ENCODE measurements at regions not wholly inside any gene's neighbourhood (a gene's known extent, or its start where the extent isn't known, plus 50 kb on each side); places are given as distances from the start of the nearest gene placed in this dataset.
"Not testable (repeated sequence)": the region's sequence is repeated elsewhere in the genome, so short reads cannot be mapped to it uniquely, and the experiment has no call there.

DNA sequence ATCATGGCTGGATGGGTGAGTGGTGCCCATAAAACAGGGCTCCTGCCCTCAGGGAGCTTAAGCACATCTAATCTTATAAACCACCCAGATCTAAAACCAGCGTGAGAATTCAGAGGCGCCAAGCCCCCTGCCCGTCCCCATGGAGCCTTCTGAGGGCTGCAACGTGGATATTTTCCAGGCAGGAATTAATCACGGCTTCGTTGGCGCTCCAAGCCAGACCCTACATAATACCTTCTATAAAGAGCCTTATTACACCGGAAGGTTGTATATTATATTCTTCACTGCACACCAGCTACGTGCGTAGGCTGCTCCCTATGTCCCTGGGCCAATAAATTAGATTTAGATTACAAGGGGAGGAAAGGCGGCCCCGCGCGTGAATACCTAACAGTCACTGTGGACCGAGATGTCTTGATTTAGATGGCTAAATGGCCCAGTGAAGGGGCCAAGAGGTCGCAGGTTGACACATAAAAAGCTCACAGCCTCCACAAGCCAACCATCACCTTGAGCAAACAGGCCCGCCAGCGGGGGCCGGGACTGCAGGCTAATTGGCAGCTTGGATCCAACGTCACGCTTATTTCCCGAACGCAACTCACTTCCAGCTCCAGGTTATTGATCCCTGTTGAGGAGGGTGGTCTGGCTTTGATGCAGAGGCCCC lies 64.7 kb upstream of the APCDD1L start:
- no peak for DNase-seq (ENCODE audit: low read depth)

DNA sequence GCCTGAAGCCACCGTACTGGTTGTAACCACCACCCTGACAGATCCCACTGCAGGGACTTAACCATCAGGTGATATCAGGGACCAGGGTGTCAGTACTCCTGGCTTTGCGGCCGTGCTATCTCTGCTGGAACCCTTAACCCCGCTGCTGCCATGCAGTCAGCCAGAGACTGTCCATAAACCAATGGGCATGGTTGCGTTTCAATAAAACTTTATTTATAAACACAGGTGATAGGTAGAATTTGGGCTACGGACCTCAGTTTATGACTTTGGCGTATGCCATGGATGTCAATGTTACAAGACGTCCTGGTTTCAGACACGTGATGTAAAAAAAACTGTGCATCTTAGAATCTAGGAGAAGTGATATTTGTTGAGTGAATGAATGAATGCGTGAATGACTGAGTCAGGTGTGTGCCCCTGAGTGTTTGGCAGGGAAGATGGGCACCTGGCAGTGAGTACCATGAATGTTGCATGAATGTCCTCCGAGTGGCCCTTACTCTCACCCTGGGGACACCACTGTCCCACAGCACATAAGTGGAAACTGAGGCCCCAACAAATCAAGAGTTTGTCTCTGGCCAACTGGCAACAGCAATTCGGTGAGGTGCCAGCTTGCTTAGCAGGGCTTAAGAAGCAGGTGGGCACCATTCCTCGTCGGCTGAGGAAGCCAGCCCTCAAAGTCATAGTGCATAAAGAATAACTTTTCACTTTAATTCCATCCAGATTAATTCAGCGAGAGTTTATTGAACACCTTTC lies 64.0 kb upstream of the APCDD1L start:
- no peak for DNase-seq (ENCODE audit: low read depth)

DNA sequence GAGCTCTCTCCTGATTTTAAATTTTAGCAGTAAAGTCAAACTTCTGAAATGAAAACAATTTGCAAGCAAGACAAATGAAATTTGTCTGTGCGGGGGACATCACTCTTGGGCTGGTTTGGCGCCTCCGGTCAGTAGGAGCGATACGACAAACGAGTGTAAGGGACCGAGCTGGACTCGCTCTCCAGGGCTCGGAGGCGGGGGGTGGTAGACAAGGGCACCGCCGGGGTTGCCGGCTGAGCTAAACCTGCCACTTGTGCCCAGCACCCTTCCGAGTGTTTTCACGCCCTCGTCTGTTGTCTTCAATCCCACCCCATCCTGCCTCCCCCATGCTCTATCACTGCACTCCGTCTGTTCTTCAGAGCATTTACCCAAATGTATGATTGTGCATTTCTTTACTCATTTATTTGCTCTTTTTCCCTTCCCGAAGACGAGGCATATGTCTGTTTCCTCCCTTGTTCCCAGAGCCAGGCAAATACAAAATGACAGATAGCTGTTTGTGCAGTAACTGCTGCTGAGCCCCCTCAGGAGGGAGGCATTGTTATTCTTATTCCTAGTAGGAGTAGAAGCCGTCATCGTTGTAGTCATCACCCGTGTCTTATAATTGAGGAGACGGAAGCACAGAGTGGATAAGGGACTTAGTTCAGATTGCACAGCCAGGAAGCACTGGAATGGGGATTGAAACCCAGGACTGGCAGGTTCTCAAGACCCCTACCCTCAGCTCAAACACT lies 62.8 kb upstream of the APCDD1L start:
- no peak for DNase-seq (ENCODE audit: low read depth)

DNA sequence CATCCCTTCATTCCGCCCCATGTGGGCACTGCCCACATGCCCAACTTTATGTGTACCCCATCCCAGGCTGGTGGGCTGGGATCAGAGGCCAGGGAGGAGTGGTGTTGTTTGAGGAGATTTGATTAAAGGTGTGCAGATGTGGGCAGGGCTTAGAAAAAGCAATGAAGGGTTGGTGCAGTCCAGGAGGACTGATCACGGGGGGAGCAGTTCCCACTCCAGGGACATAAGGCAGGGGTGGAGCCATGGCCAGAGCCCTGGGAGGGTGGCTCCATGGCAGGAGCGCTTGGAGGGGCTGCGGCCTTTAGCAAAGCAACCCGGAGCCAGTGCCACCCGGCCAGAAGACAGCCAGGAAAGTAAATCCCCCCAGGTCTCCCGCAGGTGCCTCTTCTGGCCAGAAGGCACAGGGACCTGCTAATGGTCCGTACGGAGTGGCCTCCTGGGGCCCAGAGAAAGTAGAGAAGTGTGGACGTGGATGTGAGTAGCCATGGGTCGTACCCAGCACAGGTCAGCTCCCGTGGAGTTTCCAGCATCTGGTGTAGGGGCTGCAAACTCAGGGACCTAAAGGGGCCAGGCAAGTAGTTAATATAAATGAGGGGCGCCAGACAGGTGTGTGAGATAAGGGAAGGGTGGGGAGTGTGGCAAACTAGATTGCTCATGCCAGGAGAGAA lies 62.1 kb upstream of the APCDD1L start:
- DNase-seq (ENCODE audit: low read depth), result no peak

DNA sequence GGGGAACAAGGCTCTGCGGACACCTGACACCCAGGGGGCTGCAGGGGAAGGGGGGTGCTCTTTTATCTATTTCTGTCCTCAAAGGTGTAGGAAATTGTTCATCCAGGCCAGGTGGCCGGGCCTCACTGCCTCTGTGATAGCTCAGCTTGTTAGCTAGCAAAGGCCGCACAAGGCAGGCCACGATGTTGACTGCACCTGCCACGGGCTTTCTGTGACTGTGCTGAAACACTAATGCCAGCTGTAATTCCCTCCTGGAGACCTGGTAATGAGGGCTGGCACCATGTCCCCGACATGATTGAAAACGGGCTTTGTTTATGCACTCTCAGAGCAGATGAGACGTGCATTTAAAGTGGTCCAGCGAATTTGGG lies 61.4 kb upstream of the APCDD1L start:
- no peak for DNase-seq (ENCODE audit: low read depth)

DNA sequence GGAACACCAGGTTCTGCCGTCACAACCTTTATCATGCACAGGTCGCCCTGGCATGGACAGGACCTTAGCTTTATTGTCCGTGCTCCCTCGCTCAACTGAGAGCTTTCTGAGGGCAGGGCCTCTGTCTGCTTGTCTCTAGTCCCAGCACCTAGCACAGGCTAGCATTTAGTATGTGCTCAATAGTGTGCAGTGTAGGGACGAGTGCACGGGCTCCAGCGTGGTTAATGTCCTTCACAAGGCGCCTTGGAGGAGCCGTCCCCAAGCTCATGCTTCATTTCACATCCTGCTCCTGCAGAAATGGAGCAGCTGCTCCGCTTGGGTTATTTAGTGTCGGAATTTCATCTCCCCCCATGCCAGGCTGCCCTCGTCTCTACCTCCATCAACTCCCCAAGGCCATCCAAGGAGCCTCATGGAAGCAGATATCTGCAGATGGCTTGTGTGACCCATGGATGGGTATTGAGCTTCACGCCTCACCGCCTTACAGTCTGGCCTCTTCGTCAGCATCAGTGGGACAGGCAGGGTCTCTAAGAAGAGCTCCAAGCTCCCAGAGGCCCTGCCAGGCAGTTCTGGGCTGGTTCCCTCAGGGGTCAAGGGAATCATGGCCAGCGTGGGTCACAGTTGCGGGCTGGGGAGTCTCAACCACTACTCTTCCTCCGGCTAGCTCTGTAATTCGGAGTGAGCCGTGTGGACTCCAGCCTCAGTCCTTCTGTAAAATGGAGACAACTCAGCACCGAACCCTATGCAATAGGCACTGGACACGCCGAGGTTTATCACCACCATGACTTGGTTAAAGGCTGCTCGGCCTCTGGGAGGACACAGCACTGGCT lies 60.8 kb upstream of the APCDD1L start:
- no peak for DNase-seq (ENCODE audit: low read depth)

DNA sequence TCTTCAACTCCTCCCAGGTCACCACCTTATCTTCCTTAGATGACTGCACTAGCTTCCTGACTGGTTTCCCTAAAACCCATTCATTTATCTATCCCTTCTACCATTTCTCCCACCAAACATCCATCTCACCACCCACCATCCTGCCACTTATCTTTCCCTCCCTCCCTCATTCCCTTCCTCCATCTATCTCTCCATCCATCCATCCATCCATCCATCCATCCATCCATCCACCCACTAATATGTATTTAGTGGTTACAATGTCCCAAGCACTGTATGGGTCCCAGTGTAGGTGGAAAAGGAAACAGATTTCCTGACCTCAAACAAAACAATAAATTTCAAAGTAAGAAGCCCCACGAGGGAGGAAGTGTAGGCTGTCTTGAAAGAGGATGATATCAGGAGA lies 59.3 kb upstream of the APCDD1L start:
- no peak for DNase-seq (ENCODE audit: low read depth)

DNA sequence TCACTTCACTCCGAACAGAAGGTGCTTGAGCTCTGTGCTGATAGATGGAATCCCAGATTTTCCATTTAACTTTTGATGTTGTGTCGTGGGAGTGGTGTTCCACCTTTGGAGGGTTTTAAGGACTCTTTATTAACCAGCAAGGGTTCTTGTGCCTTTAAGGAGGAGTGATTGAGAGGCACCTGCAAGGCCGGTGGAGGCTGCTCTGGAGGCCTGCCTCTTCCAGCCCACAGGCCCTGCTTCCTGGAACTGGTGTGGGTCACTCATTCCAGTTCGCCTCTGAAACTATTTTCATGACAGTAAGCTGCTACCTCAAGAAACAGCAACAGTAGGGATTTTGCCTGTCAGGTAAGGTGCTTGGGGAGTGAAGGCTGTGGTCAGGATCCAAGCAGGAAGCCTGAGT lies 58.8 kb upstream of the APCDD1L start:
- DNase-seq (ENCODE audit: low read depth), result no peak

DNA sequence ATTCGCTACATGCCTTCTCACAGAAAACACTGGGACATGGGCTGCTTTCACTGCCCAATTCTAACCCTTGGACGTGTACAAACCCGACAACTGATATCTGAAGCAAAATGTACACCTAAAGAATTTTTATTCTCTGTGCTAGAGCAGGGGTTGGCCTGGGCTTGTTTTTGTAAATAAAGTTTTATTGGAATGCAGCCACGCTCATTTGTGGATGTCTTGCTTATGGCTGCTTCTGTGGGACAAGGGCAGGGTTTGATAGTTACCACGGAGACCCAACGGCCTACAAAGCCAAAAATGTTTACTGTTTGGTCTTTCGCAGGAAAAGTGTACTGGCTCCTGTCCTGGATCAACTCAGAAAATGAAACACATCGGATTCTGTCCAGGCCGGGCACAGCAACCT lies 58.1 kb upstream of the APCDD1L start:
- no peak for DNase-seq (ENCODE audit: low read depth)

DNA sequence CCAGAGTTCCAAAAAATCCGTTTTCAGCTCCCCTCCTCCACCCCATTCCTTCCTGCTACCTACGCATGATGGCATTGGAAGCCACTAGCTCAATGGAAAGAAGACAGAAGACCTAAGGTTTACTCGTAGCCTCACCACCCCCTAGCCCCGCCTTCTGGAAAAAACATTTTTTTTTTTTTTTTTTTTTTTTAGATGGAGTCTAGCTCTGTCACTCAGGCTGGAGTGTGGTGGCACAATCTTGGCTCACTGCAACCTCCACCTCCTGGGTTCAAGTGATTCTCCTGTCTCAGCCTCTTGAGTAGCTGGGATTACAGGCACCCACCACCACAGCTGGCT lies 57.2 kb upstream of the APCDD1L start:
- DNase-seq (ENCODE audit: low read depth), result not testable (repeated sequence)

DNA sequence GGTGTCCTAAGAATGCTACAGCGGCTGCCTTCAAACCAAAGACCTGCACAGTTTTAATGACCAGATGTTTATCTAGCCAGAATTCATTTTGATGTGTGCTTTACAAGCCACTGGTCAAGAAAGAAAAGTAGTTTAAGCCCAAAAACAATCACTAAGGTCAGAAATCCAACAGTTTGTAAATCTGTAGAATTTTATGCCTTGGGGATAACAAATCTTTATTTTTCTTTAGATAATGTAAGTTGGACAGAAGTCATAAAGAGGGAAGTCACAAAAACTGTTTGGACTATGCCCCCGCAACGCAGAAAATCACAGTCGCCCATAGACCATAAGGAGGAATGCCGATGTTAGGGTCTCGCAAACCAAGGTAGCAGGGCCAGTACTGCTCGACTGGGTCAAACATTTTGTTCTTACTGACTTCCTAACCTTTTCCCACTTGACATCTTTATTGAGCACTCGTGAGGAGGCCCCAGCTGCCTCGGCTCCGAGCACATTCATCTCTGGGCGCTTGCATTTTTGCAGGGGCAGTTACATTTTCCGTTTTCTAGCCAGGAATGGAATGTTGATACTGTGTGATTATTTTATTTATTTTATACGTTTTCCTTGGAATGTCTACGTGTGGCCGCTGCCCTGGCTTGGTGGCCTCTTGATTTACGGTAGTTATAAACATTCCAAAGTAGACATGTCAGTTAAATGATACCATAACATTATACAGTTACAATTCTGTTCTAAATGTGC lies 56.7 kb upstream of the APCDD1L start:
- DNase-seq (ENCODE audit: low read depth), result peak; percentile 18

DNA sequence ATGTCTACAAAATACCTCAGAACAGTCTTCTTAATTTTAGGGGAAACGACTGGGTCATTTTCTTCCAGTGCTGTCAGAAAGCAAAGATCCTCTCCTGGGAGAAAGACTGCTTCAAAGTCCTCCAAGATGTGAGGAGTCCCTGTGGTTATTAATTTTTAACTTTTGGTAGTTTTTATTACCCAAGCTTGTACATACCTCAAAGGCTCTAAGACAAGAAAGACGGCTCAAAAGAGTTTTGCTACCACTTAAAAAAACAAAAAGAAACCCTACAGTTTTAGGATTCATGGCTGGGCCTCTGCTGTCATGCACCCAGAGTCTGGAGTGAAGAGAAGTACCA lies 56.1 kb upstream of the APCDD1L start:
- no peak for DNase-seq (ENCODE audit: low read depth)

DNA sequence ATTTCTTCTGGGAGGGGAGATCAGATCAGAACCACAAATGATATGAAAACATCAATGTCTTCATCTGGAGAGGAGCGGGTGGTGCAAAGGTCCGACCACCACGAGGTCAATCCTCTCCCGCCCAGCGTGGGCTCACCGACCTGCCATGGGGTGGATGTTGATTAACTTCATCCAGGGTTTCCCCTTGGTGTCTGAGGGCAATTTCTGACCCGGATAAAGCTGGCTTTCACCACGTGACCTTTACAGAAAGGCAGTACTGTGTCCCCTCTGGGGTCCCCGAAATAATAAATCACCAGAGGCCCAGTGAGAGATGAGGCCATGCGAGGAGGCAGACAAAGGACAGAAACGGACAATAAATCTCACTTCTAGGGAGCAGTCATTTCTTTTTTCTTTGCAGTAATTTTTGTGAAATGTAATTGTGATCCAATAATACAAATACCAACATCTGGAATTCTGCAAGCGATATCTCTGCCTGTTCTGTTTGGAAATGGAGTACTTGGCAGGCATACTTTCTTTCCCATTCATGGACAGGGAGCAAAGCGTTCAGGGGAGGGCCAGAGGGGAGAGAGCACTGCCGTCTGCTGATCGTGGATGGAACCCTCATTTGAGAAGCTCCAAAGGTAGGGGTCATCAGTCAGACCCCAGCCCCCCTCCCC lies 55.1 kb upstream of the APCDD1L start:
- no peak for DNase-seq (ENCODE audit: low read depth)

DNA sequence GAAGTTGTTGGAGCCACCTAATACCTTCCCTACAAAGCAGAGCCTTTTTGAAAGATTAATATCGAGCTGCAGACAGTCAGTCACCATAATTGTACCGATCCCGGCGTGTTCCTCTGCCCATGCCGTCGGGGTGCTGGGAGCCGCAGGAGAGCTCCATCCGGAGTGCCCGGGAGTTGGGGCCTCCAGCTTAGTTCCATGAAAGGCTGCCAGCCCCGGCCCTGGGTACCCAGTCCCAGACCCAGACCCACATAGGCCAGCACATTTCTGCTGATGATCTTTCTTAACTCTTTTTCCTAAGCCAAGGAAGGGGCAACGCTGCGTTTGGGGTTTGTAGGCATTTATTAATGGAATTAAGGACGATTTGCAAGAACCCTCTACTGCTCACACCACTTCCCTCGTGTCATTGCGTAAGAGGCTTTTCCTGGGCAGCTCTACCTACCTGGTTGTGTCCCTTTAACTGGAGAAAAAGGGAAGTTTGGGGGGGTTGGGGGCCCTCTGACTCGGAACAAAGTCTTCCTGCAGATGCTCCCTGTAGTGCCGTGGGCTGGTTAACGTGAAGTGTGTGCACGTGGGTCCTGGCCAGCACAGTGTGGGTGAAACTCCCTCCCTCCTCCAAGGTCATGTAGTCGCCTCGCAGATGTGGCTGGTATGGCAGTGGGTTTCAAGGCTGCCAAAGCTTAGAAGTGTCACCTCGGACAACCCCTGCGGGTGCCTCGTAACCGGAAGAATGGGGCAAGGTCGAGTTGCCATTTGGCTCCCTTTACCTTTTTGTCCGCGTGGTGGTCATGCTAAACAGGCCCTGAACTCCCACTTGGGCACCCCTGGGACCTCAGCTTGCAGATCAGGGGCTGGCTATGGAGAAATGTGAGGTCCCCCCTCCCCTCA lies 54.3 kb upstream of the APCDD1L start:
- DNase-seq (ENCODE audit: low read depth), result no peak

DNA sequence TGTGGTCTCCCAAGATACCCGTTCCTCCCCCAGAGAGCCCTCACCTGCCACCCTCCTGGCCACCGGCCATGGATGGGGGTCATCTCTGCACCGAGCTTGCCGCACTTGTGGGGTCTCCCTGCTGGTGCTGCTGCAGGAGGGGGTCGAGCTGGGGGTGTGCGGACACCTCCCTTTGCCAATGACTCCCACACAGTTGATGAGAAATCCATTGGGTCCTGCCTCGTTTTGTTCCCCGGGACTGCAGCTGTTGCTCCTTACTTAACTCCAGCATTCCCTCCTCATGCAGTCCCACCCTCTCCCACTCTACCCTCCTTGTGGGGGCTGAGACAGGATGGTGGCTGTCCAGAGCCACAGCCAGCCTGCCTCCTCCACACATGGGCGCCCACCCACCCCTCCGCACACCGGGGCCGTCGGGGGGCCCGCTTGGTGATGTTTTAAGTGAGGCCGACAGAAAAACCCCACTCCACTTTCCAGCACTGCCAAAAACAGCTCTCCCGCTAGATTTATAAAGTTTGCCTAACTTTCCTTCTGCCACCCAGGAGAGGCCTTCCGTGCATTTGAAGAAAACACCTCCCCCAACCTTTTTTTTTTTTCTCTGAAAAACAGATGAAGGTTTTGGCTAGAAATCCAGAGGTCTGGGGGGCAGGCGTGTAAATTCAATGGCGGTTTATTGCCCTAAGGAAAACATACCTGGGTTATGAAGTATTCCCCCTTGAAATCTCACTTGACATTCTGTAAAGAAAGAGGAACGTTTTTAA lies 53.5 kb upstream of the APCDD1L start:
- DNase-seq (ENCODE audit: low read depth), result no peak

DNA sequence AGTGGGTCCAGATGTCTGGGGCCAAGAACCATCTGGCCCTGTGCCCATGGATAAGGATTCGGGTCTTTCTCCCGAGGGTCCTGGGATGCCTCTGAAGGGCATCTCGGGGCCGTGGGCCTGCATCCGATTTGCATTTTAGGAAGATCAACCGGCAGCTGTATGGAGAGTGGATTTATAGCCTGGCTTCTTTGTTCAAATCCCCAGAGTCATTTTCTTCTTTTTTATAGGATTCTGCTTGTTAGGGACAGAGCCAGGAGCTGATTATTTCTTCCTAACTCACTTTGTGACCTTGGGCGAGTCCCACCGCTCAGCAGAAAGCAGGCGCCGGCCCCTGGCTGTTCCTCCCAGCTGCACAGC lies 52.9 kb upstream of the APCDD1L start:
- no peak for DNase-seq (ENCODE audit: low read depth)

DNA sequence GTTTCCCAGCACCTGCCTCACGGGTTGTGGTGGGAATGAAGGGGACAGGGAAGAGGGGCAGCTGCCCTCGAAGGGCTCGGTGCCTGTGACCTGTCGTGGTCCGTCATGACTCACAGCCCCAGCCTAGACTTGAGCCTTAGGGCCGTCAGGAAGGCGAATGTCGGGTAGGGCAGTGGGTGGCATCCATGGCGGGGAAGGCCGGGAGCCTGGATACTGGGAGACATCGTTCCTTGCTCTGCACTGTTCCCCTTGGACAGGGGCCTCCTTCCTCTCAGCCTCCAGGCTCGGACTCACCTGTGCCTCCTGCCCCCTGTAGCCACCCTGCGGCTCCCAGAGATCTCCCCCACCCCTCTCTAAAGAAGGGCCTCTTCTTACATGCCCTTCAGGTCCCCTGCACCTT lies 52.2 kb upstream of the APCDD1L start:
- DNase-seq (ENCODE audit: low read depth), result no peak

DNA sequence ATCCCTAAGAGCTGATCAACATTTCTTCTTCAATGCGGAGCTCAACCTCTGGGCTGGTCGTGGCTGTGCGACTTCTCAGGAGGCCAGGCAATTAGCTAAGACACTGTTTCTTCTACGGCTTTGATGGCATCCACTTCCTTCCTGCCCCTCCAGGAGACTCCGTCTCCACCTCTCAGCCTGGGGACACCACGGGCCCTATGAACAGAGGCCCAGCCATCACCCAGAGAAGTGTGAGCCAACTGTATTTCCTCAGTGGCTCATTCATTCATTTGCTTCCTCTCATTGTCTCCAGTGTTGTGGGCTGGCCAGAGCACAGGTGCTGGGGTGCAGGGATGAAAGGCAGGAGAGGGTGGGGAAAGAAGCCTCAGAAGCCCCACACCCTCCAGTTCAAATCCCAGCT lies 51.8 kb upstream of the APCDD1L start:
- no peak for DNase-seq (ENCODE audit: low read depth)

DNA sequence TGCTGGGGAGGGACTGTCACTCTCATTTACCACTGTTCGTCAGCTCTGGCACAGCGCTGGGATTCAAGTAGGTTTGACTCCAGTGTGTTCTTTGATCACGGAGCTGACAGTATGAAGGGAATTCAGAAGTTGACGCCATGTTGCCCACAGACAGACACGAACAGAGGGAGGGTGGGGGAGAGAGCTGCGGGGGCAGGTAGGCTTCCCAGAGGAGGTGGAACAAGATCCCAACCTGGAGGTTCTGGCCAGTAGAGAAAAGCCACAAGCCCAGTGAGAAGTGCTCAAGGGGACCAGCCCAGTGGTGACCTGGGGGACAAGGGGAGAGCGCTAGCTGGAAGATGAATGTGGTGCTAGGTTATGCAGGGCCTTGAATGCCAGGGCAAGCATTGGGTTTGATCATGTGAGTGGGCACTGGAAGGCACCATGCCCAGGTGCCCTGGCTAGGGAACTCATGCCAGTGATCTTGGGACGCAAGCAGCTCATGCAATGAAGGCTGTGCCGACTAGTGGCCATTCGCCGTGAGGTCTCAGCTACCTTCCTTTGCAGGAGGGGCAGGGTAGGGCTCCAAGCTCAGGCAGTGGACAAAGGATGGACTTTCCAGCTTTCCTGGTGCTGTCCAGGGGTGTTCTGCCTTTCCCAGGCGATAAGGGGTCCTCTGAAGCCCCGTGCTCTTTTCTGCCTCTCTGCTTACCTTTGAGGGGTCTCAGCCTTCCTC lies 50.4 kb upstream of the APCDD1L start:
- no peak for DNase-seq (ENCODE audit: low read depth)

Data from ELR (cell line).